ENCODE measurements at regions not wholly inside any gene's neighbourhood (a gene's known extent, or its start where the extent isn't known, plus 50 kb on each side); places are given as distances from the start of the nearest gene placed in this dataset.
"Not testable (repeated sequence)": the region's sequence is repeated elsewhere in the genome, so short reads cannot be mapped to it uniquely, and the experiment has no call there.

DNA sequence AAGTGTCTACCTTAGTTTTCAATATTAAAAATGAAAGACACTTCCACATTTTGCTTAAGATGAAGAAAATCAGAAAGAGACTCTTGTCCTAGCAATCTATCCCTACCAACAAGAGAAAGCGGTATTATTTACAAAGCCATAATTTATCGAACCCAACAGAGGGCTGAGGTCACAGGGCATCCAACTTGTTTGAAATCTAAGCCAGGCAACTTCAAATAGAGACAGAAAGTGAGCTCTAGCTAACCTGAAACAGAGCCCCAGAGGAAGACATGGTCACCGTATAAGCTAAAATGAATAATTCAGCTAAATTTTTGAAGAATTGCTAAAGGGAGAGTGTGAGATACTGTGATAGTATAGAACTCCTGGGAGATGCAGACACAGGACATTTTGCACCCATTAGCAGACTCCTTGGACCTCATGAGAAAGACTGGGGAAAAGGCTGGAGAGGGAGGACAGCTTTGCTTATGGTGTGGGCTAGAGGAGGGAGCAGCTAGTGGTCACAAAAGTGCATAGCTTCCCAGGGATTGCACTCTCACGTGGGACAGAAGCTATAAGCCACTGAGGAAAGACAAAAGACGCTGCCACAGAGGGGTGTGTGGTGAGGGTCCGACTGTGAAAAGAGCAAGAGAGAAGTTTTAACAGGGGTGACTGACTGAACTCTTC, 624.2 kb upstream of the GRIN3A start:
- no peak for TF ChIP-seq CTCF (IDR thresholded peaks at IDR 0.05; ENCODE audit: insufficient read depth, low read depth, low read length)
- H3K4me3 ChIP-seq (ENCODE audit: low read depth, low read length) = no peak overlapping the region
- DNase-seq (ENCODE audit: low read depth) = no peak

DNA sequence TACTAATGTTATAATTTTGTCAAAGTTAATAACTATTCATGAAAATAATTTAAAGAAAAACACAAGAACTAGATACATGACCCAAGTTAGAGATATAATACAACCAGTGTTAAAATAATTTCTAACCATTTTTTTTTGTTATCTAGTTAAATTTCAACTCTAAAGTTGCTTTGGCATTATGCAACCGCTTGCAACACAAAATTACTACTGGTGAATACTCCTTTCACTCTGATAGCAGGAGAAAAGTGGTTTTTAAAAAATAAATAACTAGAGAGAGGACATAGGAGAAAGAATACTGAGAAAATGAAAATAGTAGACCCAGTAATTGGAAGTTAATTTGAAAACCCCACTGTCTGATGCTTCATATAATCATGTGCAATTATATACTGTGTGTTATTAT, 622.4 kb upstream of the GRIN3A start:
- TF ChIP-seq CTCF (IDR thresholded peaks at IDR 0.05; ENCODE audit: insufficient read depth, low read depth, low read length) = no peak
- DNase-seq (ENCODE audit: low read depth) = no peak
- H3K4me3 ChIP-seq (ENCODE audit: low read depth, low read length) = no peak overlapping the region

- DNase-seq (ENCODE audit: low read depth) = no peak
- no peak for TF ChIP-seq CTCF (IDR thresholded peaks at IDR 0.05; ENCODE audit: insufficient read depth, low read depth, low read length)
- H3K4me3 ChIP-seq (ENCODE audit: low read depth, low read length) = no peak overlapping the region
These were observed 617.5 kb upstream of the GRIN3A start for GRCh38 chr9:102355982-102356381.

GRCh38 chr9:102354041-102354440, 615.6 kb upstream of the GRIN3A start:
- no peak for TF ChIP-seq CTCF (IDR thresholded peaks at IDR 0.05; ENCODE audit: insufficient read depth, low read depth, low read length)
- H3K4me3 ChIP-seq (ENCODE audit: low read depth, low read length) = no peak overlapping the region
- DNase-seq (ENCODE audit: low read depth) = no peak

DNA sequence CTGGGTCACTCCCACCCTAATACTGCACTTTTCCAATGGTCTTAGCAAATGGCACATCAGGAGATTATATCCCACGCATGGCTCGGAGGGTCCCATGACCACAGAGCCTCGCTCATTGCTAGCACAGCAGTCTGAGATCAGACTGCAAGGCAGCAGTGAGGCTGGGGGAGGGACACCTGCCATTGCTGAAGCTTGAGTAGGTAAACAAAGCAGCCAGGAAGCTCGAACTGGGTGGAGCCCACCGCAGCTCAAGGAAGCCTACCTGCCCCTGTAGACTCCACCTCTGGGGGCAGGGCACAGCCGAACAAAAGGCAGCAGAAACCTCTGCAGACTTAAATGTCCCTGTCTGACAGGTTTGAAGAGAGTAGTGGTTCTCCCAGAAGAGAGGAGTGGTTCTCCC, 599.0 kb upstream of the GRIN3A start:
- DNase-seq (ENCODE audit: low read depth); H3K4me3 ChIP-seq (ENCODE audit: low read depth, low read length): not testable (repeated sequence)

DNA sequence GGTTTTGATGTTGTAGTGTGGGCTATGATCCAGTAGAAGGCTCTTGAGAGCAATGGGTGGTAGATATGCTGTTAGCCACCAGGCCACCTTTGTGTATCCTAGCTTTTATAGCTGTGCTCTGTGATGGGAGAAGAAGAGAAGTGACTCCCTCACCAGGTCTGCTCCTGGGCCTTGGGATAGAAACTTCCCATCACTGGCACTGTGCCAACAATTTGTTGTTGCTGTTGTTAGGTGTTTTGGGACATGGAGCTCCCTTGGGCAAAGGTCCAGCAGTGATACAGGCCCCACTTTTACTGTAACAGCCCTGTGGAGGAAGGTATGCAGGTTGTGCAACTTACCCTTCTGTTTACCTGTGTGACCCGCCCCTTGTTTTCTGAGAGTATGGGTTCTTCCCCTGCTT, 570.9 kb upstream of the GRIN3A start:
- DNase-seq (ENCODE audit: low read depth) = no peak
- no peak overlapping the region for H3K4me3 ChIP-seq (ENCODE audit: low read depth, low read length)
- TF ChIP-seq CTCF (IDR thresholded peaks at IDR 0.05; ENCODE audit: insufficient read depth, low read depth, low read length) = no peak

DNA sequence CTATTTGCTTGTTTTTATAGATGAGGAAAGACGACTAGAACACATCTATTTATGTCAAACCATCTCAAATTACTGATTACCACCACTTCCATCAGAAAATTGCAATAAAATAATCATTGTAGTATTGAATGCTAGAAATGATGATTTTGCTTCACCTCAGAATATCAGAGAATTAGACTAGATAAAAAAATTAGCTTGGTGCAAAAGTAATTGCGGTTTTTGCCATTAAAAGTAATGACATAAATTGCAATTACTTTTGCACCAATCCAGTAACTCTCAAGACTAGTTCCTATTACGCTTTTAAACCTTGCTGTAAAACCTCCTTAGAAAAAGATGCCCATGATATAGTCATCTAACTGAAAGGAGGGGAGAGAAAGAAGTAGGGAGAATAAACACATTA, 556.7 kb upstream of the GRIN3A start:
- TF ChIP-seq CTCF (IDR thresholded peaks at IDR 0.05; ENCODE audit: insufficient read depth, low read depth, low read length) = no peak
- DNase-seq (ENCODE audit: low read depth) = no peak
- no peak overlapping the region for H3K4me3 ChIP-seq (ENCODE audit: low read depth, low read length)
